Lung (tissue), 11 donors: ENCODE measurements at regions not wholly inside any gene's neighbourhood (a gene's known extent, or its start where the extent isn't known, plus 50 kb on each side); places are given as distances from the start of the nearest gene placed in this dataset.

Experiments used
- ATAC-seq: fragments of 200-7000 bp; cut with Tn5 transposase; one replicate; pipeline ENCODE4 v1.9.1; 2020; ENCODE audit warnings: moderate number of reproducible peaks; ENCODE audit not compliant: insufficient read depth, low FRiP score
- DNase-seq, 3 donors: peaks; one replicate each; pipeline ENCODE4 v3.0.0-alpha.2; 2013 to 2017
- H3K27ac ChIP-seq, 2 donors: one replicate each; pipeline ENCODE4 v1.5.1; 2013; ENCODE audit warnings: mild to moderate bottlenecking in 2 of 2, moderate library complexity in 2 of 2, control low read depth in 1 of 2, inconsistent platforms in 1 of 2, low read depth in 1 of 2, low read length in 1 of 2
- H3K27me3 ChIP-seq, 3 donors: one replicate each; pipeline ENCODE4 v1.5.1; 2013; ENCODE audit warnings: low read length in 2 of 3; ENCODE audit not compliant: control insufficient read depth in 3 of 3, insufficient read depth in 3 of 3
- H3K36me3 ChIP-seq, 4 donors: one replicate each; pipeline ENCODE4 v1.5.1; 2013; ENCODE audit warnings: low read length in 4 of 4, mild to moderate bottlenecking in 1 of 4, moderate library complexity in 1 of 4; ENCODE audit not compliant: control insufficient read depth in 4 of 4, insufficient read depth in 4 of 4
- H3K4me1 ChIP-seq, 5 donors: one replicate each; pipeline ENCODE4 v1.5.1; 2013; ENCODE audit warnings: low read length in 5 of 5, mild to moderate bottlenecking in 2 of 5, moderate library complexity in 1 of 5; ENCODE audit not compliant: control insufficient read depth in 5 of 5, insufficient read depth in 5 of 5
- H3K4me3 ChIP-seq: one replicate; pipeline ENCODE4 v1.5.1; 2013; ENCODE audit warnings: mild to moderate bottlenecking, control low read depth, moderate library complexity
- H3K9ac ChIP-seq, 2 donors: one replicate each; pipeline ENCODE4 v1.5.1; 2013; ENCODE audit warnings: low read length in 2 of 2, control low read depth in 1 of 2; ENCODE audit not compliant: insufficient read depth in 1 of 2
- H3K9me3 ChIP-seq, 4 donors: one replicate each; pipeline ENCODE4 v1.5.1; 2013; ENCODE audit warnings: low read length in 3 of 4, mild to moderate bottlenecking in 1 of 4, moderate library complexity in 1 of 4; ENCODE audit not compliant: control insufficient read depth in 4 of 4, insufficient read depth in 3 of 4
- WGBS, 2 donors: extraction: QIAGEN DNeasy Blood & Tissue Kit; methylation state at CpG; one replicate each; pipeline ENCODE4 v1.1.7; 2013; 5-methylcytosine and 5-hydroxymethylcytosine counted together
- TF ChIP-seq, protein P1 (sequence below): IDR thresholded peaks from 2 replicates; pipeline ENCODE4 v1.5.1; 2012; ENCODE audit warnings: mild to moderate bottlenecking; ENCODE audit errors: control extremely low read depth, extremely low read depth
- donor health status: control.
- donor health status: control.
- donor health status: Bipolar disorder and iron deficiency.
- donor health status: healthy.
- donor health status: DM: yes; HTN: yes; CAD: no.

DNA sequence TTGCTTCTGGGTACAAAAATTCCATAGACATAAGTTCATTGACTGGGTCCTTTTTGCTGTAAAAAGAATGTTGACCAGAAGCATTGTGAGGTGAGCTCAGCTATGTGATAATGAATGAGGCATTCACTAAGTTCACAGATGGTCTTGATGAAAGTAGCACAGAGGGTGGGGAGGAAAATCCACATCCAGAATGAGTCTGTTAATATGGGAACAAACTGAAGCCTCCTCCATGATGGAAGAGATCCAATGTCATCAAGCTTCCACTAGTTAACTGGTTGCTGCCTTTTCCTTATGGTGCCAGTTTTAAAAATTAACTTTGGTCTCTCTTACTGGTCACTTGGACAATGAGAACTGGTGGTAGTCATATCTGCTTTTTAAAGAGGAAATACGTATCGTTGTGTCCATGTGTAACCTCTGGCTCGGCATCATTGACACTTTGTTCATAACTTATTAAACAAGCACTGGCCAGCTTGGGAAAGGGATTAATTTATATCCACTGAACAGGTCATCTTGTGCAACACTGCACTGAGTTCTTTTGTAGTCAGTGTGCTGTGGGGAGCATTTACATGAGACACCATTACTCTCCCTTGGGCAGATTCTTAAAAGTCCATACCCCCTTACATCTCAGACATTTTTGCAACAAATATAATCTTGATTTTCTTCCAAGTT, 88.6 kb downstream of the ADAMTS1 start:
- no peak for ATAC-seq
- no peak for DNase-seq
- Histone ChIP-seq H3K9ac (no peak overlapping the region), H3K36me3 (no peaks in the 10 kb centered on the region), H3K4me1 (no peaks in the 10 kb centered on the region), H3K4me3 (no peak overlapping the region), H3K9me3 (no peaks in the 10 kb centered on the region), H3K27me3 (no peaks in the 10 kb centered on the region), H3K27ac (no peak overlapping the region)
- TF ChIP-seq, protein P1, sequence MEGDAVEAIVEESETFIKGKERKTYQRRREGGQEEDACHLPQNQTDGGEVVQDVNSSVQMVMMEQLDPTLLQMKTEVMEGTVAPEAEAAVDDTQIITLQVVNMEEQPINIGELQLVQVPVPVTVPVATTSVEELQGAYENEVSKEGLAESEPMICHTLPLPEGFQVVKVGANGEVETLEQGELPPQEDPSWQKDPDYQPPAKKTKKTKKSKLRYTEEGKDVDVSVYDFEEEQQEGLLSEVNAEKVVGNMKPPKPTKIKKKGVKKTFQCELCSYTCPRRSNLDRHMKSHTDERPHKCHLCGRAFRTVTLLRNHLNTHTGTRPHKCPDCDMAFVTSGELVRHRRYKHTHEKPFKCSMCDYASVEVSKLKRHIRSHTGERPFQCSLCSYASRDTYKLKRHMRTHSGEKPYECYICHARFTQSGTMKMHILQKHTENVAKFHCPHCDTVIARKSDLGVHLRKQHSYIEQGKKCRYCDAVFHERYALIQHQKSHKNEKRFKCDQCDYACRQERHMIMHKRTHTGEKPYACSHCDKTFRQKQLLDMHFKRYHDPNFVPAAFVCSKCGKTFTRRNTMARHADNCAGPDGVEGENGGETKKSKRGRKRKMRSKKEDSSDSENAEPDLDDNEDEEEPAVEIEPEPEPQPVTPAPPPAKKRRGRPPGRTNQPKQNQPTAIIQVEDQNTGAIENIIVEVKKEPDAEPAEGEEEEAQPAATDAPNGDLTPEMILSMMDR, result no peak
- WGBS, 2 donors, result 84 to 88% methylated on average over 3 of the region's 3 CpGs

DNA sequence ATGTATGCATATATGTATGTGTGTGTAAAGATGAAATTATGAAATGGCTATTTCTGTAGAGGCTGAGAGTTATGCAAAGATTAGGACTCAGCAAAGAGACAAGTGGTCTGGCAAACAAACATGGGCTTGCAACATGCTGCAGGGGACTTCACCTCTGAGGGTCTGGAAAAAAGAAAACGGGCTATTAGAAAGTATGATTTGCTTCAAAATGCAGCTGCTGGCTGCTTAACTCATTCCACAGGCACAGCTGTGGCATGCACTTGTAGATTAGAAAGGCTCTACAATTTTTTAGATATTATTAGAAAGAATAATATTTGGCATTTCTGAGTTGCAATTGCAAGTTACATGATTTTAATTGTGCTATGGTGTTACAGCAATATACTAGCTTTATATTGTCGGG, 90.4 kb downstream of the ADAMTS1 start:
- ATAC-seq, result no peak
- DNase-seq, result no peak
- Histone ChIP-seq H3K27ac (no peak overlapping the region), H3K9ac (no peak overlapping the region), H3K4me1 (no peaks in the 10 kb centered on the region), H3K4me3 (no peak overlapping the region), H3K27me3 (no peaks in the 10 kb centered on the region), H3K9me3 (no peaks in the 10 kb centered on the region), H3K36me3 (no peaks in the 10 kb centered on the region)
- WGBS, 2 donors, result 70 to 79% methylated on average over 2 of the region's 2 CpGs
- TF ChIP-seq, protein P1, result no peak

DNA sequence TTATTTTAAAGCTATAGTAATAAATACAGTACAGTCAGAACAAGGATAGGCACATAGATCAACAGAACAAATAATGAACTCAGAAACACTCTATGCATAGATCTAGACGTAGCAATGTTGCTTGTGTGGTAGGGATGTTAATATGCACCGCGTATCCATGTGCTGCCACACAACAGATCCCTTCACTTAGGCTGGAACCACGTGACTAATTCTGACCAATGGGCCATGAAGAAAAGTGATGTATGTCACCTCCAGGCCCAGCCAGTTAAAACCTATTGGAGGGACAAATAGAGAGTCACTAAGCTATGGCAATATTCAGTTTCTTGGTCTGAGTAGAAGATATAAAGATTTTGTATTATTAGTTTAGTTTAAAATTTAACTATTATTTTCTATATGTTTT, 91.4 kb downstream of the ADAMTS1 start:
- DNase-seq, result no peak
- TF ChIP-seq, protein P1, result no peak
- ATAC-seq, result no peak
- H3K36me3 ChIP-seq, result no peaks in the 10 kb centered on the region
- H3K9me3 ChIP-seq, result no peaks in the 10 kb centered on the region
- no peak overlapping the region for H3K27ac ChIP-seq
- WGBS, 2 donors, result 94% methylated on average over 4 of the region's 4 CpGs
- no peak overlapping the region for H3K4me3 ChIP-seq
- H3K27me3 ChIP-seq, result no peaks in the 10 kb centered on the region
- H3K9ac ChIP-seq, result no peak overlapping the region
- no peaks in the 10 kb centered on the region for H3K4me1 ChIP-seq

DNA sequence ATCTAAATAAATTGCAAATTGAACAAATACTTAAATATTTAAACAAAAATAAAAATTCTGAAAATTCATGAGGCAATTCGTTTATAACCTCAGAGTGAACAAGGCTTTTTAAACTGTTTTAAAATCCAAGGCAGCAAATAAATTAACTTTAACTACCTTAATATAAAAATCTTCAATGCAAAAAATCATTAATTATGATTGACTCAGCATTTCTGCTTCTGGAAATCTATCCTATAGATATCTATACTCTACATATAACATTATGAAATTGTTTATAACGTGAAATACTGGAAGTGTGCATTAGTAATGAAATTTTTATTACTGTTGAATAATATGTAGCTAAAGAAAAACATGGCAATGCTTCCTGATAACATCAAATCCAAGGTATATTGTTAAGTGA, 92.4 kb downstream of the ADAMTS1 start:
- Histone ChIP-seq H3K27ac (no peak overlapping the region), H3K4me1 (no peaks in the 10 kb centered on the region), H3K4me3 (no peak overlapping the region), H3K9ac (no peak overlapping the region), H3K9me3 (no peaks in the 10 kb centered on the region), H3K27me3 (no peaks in the 10 kb centered on the region), H3K36me3 (no peaks in the 10 kb centered on the region)
- TF ChIP-seq, protein P1, result no peak
- DNase-seq (no peak), ATAC-seq (no peak)
- 82 to 86% methylated on average over 2 of the region's 2 CpGs for WGBS, 2 donors
